ENCODE measurements at regions not wholly inside any gene's neighbourhood (a gene's known extent, or its start where the extent isn't known, plus 50 kb on each side); places are given as distances from the start of the nearest gene placed in this dataset.

GRCh38 chr2:58517881-58518280 is 276.8 kb upstream of the FANCL start:
- TF ChIP-seq CTCF (IDR thresholded peaks at IDR 0.05), result no peak
- TF ChIP-seq POLR2A (IDR thresholded peaks at IDR 0.05), result no peak

Measured in Peyer's patch (tissue), 4 donors.